Gastrocnemius medialis (tissue), 4 donors: ENCODE measurements at regions not wholly inside any gene's neighbourhood (a gene's known extent, or its start where the extent isn't known, plus 50 kb on each side); places are given as distances from the start of the nearest gene placed in this dataset.

Source experiments
- ATAC-seq, 2 donors: fragments of 150-250 bp; one replicate each; pipeline ENCODE4 v1.9.1; 2016
- DNase-seq, 2 donors: peaks; one replicate each; pipeline ENCODE4 v3.0.0-alpha.2; 2019
- H3K27ac ChIP-seq, 4 donors: fragments of 200-600 bp; sonication (generic); 1 replicate in 1 of 4; 2 replicates in 3 of 4; pipeline ENCODE4 v1.5.1; 2016 to 2018; ENCODE audit warnings: mild to moderate bottlenecking in 2 of 4, moderate library complexity in 1 of 4
- H3K27me3 ChIP-seq, 3 donors: fragments of 200-600 bp; sonication (generic) in 2 of 3; 1 replicate in 1 of 3; 2 replicates in 2 of 3; pipeline versions ENCODE4 v1.5.1 to v1.6.0; 2016 to 2019; ENCODE audit warnings: mild to moderate bottlenecking in 1 of 3, moderate library complexity in 1 of 3
- H3K36me3 ChIP-seq, 2 donors: fragments of 200-600 bp; sonication (generic) in 1 of 2; one replicate each; pipeline ENCODE4 v1.5.1; 2017 to 2018
- H3K4me1 ChIP-seq, 2 donors: fragments of 200-600 bp; sonication (generic) in 1 of 2; one replicate each; pipeline ENCODE4 v1.5.1; 2016 to 2017; ENCODE audit warnings: mild to moderate bottlenecking in 2 of 2
- H3K4me3 ChIP-seq, 4 donors: fragments of 200-600 bp; sonication (generic) in 3 of 4; 1 replicate in 1 of 4; 2 replicates in 3 of 4; pipeline ENCODE4 v1.5.1; 2016 to 2019; ENCODE audit warnings: mild to moderate bottlenecking in 2 of 4
- H3K9me3 ChIP-seq, 3 donors: fragments of 200-600 bp; sonication (generic) in 2 of 3; 1 replicate in 1 of 3; 2 replicates in 2 of 3; pipeline ENCODE4 v1.5.1; 2016 to 2019
- CTCF ChIP-seq, 5 experiments: fragments of 450-650 bp in 3 of 5; fragments of 200-600 bp in 2 of 5; sonication (generic) in 2 of 5; IDR thresholded peaks in 4 of 5; conservative IDR thresholded peaks in 1 of 5; 1 replicate in 4 of 5; 2 replicates in 1 of 5; pipeline ENCODE4 v1.5.1; 2016 to 2019; ENCODE audit warnings: antibody characterized with exemption in 5 of 5, mild to moderate bottlenecking in 3 of 5, moderate library complexity in 3 of 5
- POLR2A ChIP-seq, 2 donors: fragments of 450-650 bp; IDR thresholded peaks; one replicate each; pipeline ENCODE4 v1.6.1; 2017; ENCODE audit warnings: antibody characterized with exemption in 2 of 2, mild to moderate bottlenecking in 2 of 2, moderate library complexity in 2 of 2
- in situ Hi-C, 4 donors: fragments of 200-750 bp; cut with MboI; loops; one replicate each; pipeline versions ENCODE4 v1.15.0 to v1.8.0; 2017; ENCODE audit warnings: low sequenced_read_pairs in 4 of 4
- intact Hi-C: fragments of 100-400 bp; cut with DNase I; formaldehyde crosslinking; loops from one replicate; pipeline ENCODE4 v1.15.1; 2023; ENCODE audit warnings: low total_unique reads

- ATAC-seq (no peak), DNase-seq (no peak)
- Histone ChIP-seq H3K4me1 (peaks cover 20 to 26% of the 10 kb centered on the region in 2 donors), H3K27me3 (no peaks in the 10 kb centered on the region), H3K27ac (peak overlapping the region; percentile 54 to 82 (median 81)), H3K36me3 (no peaks in the 10 kb centered on the region), H3K9me3 (no peaks in the 10 kb centered on the region), H3K4me3 (no peak overlapping the region)
- TF ChIP-seq POLR2A (IDR thresholded peaks at IDR 0.05) (no peak), CTCF (IDR thresholded peaks at IDR 0.05 in 4 of 5, conservative IDR thresholded peaks at IDR 0.05 in 1 of 5) (no peak)
- in situ Hi-C loops (loop anchor here in 2 of 4 donors (25.0 kb wide), 2 partner anchors 192 to 583 kb away; no protein-coding TSS in a partner anchor), intact Hi-C loops (loop anchor here (5.0 to 10.0 kb wide), 3 partner anchors 202 to 665 kb away; partner anchors contain the start of gene PIK3R1)
Observed at GRCh38 chr5:67679184-67679841, 482.7 kb upstream of the CD180 start.

GRCh38 chr5:67678594-67678993, 482.0 kb upstream of the CD180 start:
- DNase-seq (no peak), ATAC-seq (no peak)
- H3K9me3 ChIP-seq, result no peaks in the 10 kb centered on the region
- intact Hi-C loops (loop anchor here (5.0 to 10.0 kb wide), 3 partner anchors 201 to 664 kb away; partner anchors contain the start of gene PIK3R1), in situ Hi-C loops (loop anchor here in 2 of 4 donors (25.0 kb wide), 2 partner anchors 191 to 584 kb away; no protein-coding TSS in a partner anchor)
- TF ChIP-seq CTCF (IDR thresholded peaks at IDR 0.05 in 4 of 5, conservative IDR thresholded peaks at IDR 0.05 in 1 of 5) (no peak), POLR2A (IDR thresholded peaks at IDR 0.05) (no peak)
- H3K27ac ChIP-seq, result peak overlapping the region; percentile 54 to 82 (median 81)
- no peaks in the 10 kb centered on the region for H3K36me3 ChIP-seq
- no peak overlapping the region for H3K4me3 ChIP-seq
- H3K27me3 ChIP-seq, result no peaks in the 10 kb centered on the region
- H3K4me1 ChIP-seq, result peaks cover 20 to 26% of the 10 kb centered on the region in 2 donors

GRCh38 chr5:67677422-67677970, 480.9 kb upstream of the CD180 start:
- peak; percentile 92 to 96 for DNase-seq
- intact Hi-C loops, result loop anchor here (1.0 to 10.0 kb wide), 6 partner anchors 17 to 663 kb away; partner anchors contain the start of gene PIK3R1
- no peak overlapping the region for H3K4me3 ChIP-seq
- peak; percentile 97 to 99 for ATAC-seq
- in situ Hi-C loops, result loop anchor here in 2 of 4 donors (25.0 kb wide), 2 partner anchors 190 to 585 kb away; no protein-coding TSS in a partner anchor
- H3K27ac ChIP-seq, result peak overlapping the region; percentile 81 to 82 (median 81)
- no peaks in the 10 kb centered on the region for H3K27me3 ChIP-seq
- H3K9me3 ChIP-seq, result no peaks in the 10 kb centered on the region
- peaks cover 20 to 26% of the 10 kb centered on the region in 2 donors for H3K4me1 ChIP-seq
- H3K36me3 ChIP-seq, result no peaks in the 10 kb centered on the region
- TF ChIP-seq POLR2A (IDR thresholded peaks at IDR 0.05) (peak in 1 of 2 donors; percentile 30), CTCF (IDR thresholded peaks at IDR 0.05 in 4 of 5, conservative IDR thresholded peaks at IDR 0.05 in 1 of 5) (no peak)

- Histone ChIP-seq H3K36me3 (no peaks in the 10 kb centered on the region), H3K4me1 (peaks cover 20 to 26% of the 10 kb centered on the region in 2 donors), H3K27ac (peak overlapping the region; percentile 81 to 82 (median 81)), H3K4me3 (no peak overlapping the region), H3K27me3 (no peaks in the 10 kb centered on the region), H3K9me3 (no peaks in the 10 kb centered on the region)
- intact Hi-C loops, result loop anchor here (1.0 to 10.0 kb wide), 6 partner anchors 17 to 662 kb away; partner anchors contain the start of gene PIK3R1
- no peak for TF ChIP-seq CTCF (IDR thresholded peaks at IDR 0.05 in 4 of 5, conservative IDR thresholded peaks at IDR 0.05 in 1 of 5)
- TF ChIP-seq POLR2A (IDR thresholded peaks at IDR 0.05), result no peak
- ATAC-seq, result no peak
- in situ Hi-C loops, result loop anchor here in 2 of 4 donors (25.0 kb wide), 2 partner anchors 190 to 585 kb away; no protein-coding TSS in a partner anchor
- no peak for DNase-seq
Observed at GRCh38 chr5:67676863-67677262, 480.3 kb upstream of the CD180 start.
